ENCODE measurements at regions not wholly inside any gene's neighbourhood (a gene's known extent, or its start where the extent isn't known, plus 50 kb on each side); places are given as distances from the start of the nearest gene placed in this dataset.
A peak's percentile ranks its signal among the peaks of the same experiment; 100 is the strongest.

GRCh38 chr4:123474817-123475216 lies 78.2 kb downstream of the SPRY1 start:
- no peak overlapping the region for H3K27ac ChIP-seq
- ATAC-seq = no peak
- no peak for TF ChIP-seq CTCF (IDR thresholded peaks at IDR 0.05)

GRCh38 chr4:123476089-123476488 lies 79.5 kb downstream of the SPRY1 start:
- TF ChIP-seq CTCF (IDR thresholded peaks at IDR 0.05) = no peak
- no peak for DNase-seq

More at GRCh38 chr4:123474817-123475216, 78.2 kb downstream of the SPRY1 start:
- intact Hi-C loops (cut with DNase I) = no loop called here
- no peaks in the 10 kb centered on the region for H3K9me3 ChIP-seq
- peaks cover 13% of the 10 kb centered on the region for H3K4me1 ChIP-seq
- H3K36me3 ChIP-seq = no peaks in the 10 kb centered on the region
- DNase-seq = no peak
- no peak overlapping the region for H3K4me3 ChIP-seq
- H3K27me3 ChIP-seq = no peaks in the 10 kb centered on the region

GRCh38 chr4:123477711-123478209 lies 81.2 kb downstream of the SPRY1 start:
- Histone ChIP-seq H3K4me3 (no peak overlapping the region), H3K27ac (no peak overlapping the region), H3K9me3 (no peaks in the 10 kb centered on the region), H3K36me3 (no peaks in the 10 kb centered on the region), H3K4me1 (peaks cover 14% of the 10 kb centered on the region), H3K27me3 (no peaks in the 10 kb centered on the region)
- ATAC-seq (peak; percentile 37), DNase-seq (no peak)
- intact Hi-C loops (cut with DNase I) = no loop called here
- no peak for TF ChIP-seq CTCF (IDR thresholded peaks at IDR 0.05)

More at GRCh38 chr4:123476089-123476488, 79.5 kb downstream of the SPRY1 start:
- Histone ChIP-seq H3K9me3 (no peaks in the 10 kb centered on the region), H3K4me3 (no peak overlapping the region), H3K36me3 (no peaks in the 10 kb centered on the region), H3K4me1 (peaks cover 14% of the 10 kb centered on the region), H3K27ac (no peak overlapping the region), H3K27me3 (no peaks in the 10 kb centered on the region)
- intact Hi-C loops (cut with DNase I) = no loop called here
- no peak for ATAC-seq

GRCh38 chr4:123478859-123479345 lies 82.3 kb downstream of the SPRY1 start:
- H3K4me3 ChIP-seq = no peak overlapping the region
- peaks cover 14% of the 10 kb centered on the region for H3K4me1 ChIP-seq
- H3K27me3 ChIP-seq = no peaks in the 10 kb centered on the region
- DNase-seq (peak; percentile 80), ATAC-seq (peak; percentile 90)
- intact Hi-C loops (cut with DNase I) = no loop called here
- TF ChIP-seq CTCF (IDR thresholded peaks at IDR 0.05) = no peak
- H3K36me3 ChIP-seq = no peaks in the 10 kb centered on the region
- peak overlapping the region; percentile 76 for H3K27ac ChIP-seq
- no peaks in the 10 kb centered on the region for H3K9me3 ChIP-seq

GRCh38 chr4:123479944-123480343 lies 83.3 kb downstream of the SPRY1 start:
- peak overlapping the region; percentile 76 for H3K27ac ChIP-seq
- ATAC-seq = peak; percentile 71
- no peak for TF ChIP-seq CTCF (IDR thresholded peaks at IDR 0.05)

More at GRCh38 chr4:123479944-123480343, 83.3 kb downstream of the SPRY1 start:
- H3K27me3 ChIP-seq = no peaks in the 10 kb centered on the region
- intact Hi-C loops (cut with DNase I) = no loop called here
- H3K4me3 ChIP-seq = no peak overlapping the region
- DNase-seq = no peak
- H3K9me3 ChIP-seq = no peaks in the 10 kb centered on the region
- no peaks in the 10 kb centered on the region for H3K36me3 ChIP-seq
- H3K4me1 ChIP-seq = peaks cover 14% of the 10 kb centered on the region
